OCI-LY3 (cell line): ENCODE measurements at regions not wholly inside any gene's neighbourhood (a gene's known extent, or its start where the extent isn't known, plus 50 kb on each side); places are given as distances from the start of the nearest gene placed in this dataset.

Source experiments
- H2AFZ ChIP-seq: fragments of 200-600, 300-600 bp; shearing (Covaris generic); 2 replicates; pipeline ENCODE4 v1.6.0; 2014; ENCODE audit warnings: antibody characterized with exemption, low read depth, low read length
- H3K27ac ChIP-seq: fragments of 200-600, 300-600 bp; sonication (generic); 2 replicates; pipeline ENCODE4 v1.5.1; 2014; ENCODE audit warnings: mild to moderate bottlenecking, low read length, moderate library complexity, mixed read lengths
- H3K27me3 ChIP-seq: fragments of 200-600, 300-600 bp; sonication (generic); 2 replicates; pipeline ENCODE4 v1.6.1; 2014; ENCODE audit warnings: low read depth, low read length, mixed read lengths
- H3K36me3 ChIP-seq: fragments of 200-600, 300-600 bp; sonication (generic); replicated peaks from 2 replicates; pipeline ENCODE3; 2014; ENCODE audit warnings: low read depth, low read length, mixed read lengths
- H3K4me1 ChIP-seq: fragments of 300-600, 200-600 bp; sonication (generic); 2 replicates; pipeline ENCODE4 v1.6.1; 2014; ENCODE audit warnings: low read length, mixed read lengths
- H3K4me2 ChIP-seq: fragments of 200-600, 300-600 bp; sonication (generic); 2 replicates; pipeline ENCODE4 v1.6.1; 2014; ENCODE audit warnings: low read length, mixed read lengths
- H3K4me3 ChIP-seq: fragments of 300-600, 200-600 bp; sonication (generic); 2 replicates; pipeline ENCODE4 v1.5.1; 2014; ENCODE audit warnings: antibody characterized with exemption, mild to moderate bottlenecking, low read length, moderate library complexity
- H3K79me2 ChIP-seq: fragments of 300-600, 200-600 bp; shearing (Covaris generic); 2 replicates; pipeline ENCODE4 v1.6.1; 2014; ENCODE audit warnings: mild to moderate bottlenecking, low read length, mixed read lengths
- H3K9ac ChIP-seq: fragments of 300-600, 200-600 bp; shearing (Covaris generic); 2 replicates; pipeline ENCODE4 v1.6.0; 2014; ENCODE audit warnings: mild to moderate bottlenecking, low read length, moderate library complexity
- H3K9me3 ChIP-seq: fragments of 200-600, 300-600 bp; shearing (Covaris generic); 2 replicates; pipeline ENCODE4 v1.6.1; 2014; ENCODE audit warnings: low read length, mixed read lengths; ENCODE audit not compliant: insufficient read depth
- H4K20me1 ChIP-seq: fragments of 200-600, 300-600 bp; sonication (generic); 2 replicates; pipeline ENCODE4 v1.6.1; 2016; ENCODE audit warnings: low read length, mixed read lengths; ENCODE audit not compliant: insufficient read depth
- EZH2phosphoT487 ChIP-seq: fragments of 200-600 bp; shearing (Covaris generic); IDR thresholded peaks from 2 replicates; pipeline ENCODE4 v1.6.1; 2018; ENCODE audit warnings: antibody characterized with exemption, mixed run types, low read depth
- TF ChIP-seq, protein P1 (sequence below): fragments of 200-600, 300-600 bp; sonication (generic); IDR thresholded peaks from 2 replicates; pipeline ENCODE4 v1.5.1; 2014; ENCODE audit warnings: antibody characterized with exemption, low read length, low read depth

DNA sequence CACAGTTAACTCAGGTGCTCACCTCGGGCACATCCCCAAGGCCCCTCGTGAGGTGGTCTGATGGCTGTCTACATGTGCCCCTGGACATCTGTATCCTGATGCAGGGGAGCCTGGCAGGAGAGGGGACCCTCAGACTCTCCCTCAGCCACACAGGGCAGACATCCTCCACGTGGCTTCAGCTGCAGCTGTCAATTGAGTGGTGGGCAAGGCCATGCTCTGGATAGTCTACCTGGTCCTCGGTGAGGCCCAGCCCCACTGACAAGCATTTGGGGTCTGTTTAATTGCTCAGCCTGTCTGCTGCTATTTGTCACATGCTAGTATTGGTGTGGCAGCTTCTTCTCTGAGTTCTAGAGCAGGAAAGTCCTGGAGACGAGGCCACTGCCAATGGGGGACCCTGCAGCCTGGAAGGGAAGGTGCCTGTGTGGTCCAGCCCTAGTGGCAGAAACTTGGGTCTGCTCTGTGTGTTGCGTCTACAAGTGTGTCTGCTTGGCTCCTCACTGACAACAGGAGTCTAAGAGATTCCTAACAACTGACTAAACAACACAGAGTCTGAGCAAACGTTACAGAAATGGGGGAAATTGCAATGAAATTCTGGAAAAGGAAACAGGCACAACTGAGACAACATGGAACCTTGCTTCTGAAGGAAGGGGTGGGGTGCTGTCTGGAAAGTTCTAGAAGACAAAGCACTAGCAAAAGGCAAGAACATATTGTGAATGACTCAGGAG, 59.3 kb upstream of the IGFBP3 start:
- TF ChIP-seq EZH2phosphoT487: no peak
- TF ChIP-seq, protein P1, sequence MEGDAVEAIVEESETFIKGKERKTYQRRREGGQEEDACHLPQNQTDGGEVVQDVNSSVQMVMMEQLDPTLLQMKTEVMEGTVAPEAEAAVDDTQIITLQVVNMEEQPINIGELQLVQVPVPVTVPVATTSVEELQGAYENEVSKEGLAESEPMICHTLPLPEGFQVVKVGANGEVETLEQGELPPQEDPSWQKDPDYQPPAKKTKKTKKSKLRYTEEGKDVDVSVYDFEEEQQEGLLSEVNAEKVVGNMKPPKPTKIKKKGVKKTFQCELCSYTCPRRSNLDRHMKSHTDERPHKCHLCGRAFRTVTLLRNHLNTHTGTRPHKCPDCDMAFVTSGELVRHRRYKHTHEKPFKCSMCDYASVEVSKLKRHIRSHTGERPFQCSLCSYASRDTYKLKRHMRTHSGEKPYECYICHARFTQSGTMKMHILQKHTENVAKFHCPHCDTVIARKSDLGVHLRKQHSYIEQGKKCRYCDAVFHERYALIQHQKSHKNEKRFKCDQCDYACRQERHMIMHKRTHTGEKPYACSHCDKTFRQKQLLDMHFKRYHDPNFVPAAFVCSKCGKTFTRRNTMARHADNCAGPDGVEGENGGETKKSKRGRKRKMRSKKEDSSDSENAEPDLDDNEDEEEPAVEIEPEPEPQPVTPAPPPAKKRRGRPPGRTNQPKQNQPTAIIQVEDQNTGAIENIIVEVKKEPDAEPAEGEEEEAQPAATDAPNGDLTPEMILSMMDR: no peak
- H3K4me2 ChIP-seq: no peak overlapping the region
- peaks cover 5% of the 10 kb centered on the region; the same call in 1 of the 2 replicates for H3K9me3 ChIP-seq
- H2AFZ ChIP-seq: no peak overlapping the region
- no peaks in the 10 kb centered on the region for H3K27me3 ChIP-seq
- no peaks in the 10 kb centered on the region for H3K79me2 ChIP-seq
- H3K27ac ChIP-seq: no peak overlapping the region
- H3K4me3 ChIP-seq: no peak overlapping the region
- no peaks in the 10 kb centered on the region for H4K20me1 ChIP-seq
- H3K4me1 ChIP-seq: peaks cover 30% of the 10 kb centered on the region
- H3K9ac ChIP-seq: no peak overlapping the region
- no peaks in the 10 kb centered on the region for H3K36me3 ChIP-seq

DNA sequence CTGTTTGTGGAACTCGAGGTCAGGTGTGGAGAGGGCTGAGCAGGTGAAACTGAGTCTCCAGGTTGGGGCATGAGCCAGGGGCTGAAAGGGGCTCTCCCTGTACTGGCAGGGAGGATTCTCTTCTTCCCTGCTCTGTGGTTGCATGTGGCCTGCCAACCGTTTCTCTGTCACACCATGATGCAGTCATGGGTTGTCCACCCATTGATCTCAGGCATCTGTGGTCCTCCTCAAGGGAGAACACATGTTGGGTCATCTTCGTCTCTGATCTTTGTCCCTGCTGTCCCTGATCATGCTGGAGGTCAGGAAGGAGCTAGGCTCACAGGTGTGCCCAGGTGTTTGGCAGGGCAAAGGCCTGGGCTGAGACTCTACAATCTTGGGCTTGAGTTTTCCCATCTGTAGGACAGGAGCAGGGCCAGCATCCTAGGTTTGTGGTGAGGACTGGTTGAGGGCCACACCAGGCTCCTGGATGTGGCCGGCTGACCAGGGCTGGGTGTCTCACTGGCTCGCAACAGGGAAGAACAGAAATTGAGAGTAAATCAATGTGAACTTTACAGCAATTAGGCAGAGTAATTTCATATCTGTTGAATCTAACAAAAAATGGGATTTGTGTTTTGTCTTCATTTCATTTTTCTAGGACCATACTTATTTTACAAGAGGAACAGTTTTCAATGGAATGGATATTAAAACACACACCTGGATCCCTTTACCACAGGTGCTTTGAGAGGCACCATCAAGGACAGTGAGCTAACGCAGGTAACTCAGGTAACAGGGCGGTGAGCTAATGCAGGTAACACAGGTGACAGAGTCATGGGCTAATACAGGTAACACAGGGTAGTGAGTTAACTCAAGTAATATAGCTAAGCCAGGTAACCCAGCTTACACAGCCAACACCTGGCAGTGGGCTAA, 58.5 kb upstream of the IGFBP3 start:
- no peak overlapping the region for H3K9ac ChIP-seq
- peaks cover 5% of the 10 kb centered on the region; the same call in 1 of the 2 replicates for H3K9me3 ChIP-seq
- no peak overlapping the region for H3K27ac ChIP-seq
- H3K4me1 ChIP-seq: peaks cover 23% of the 10 kb centered on the region
- H3K4me2 ChIP-seq: no peak overlapping the region
- H4K20me1 ChIP-seq: no peaks in the 10 kb centered on the region
- H3K27me3 ChIP-seq: no peaks in the 10 kb centered on the region
- no peak overlapping the region for H3K4me3 ChIP-seq
- no peaks in the 10 kb centered on the region for H3K36me3 ChIP-seq
- TF ChIP-seq, protein P1: no peak
- TF ChIP-seq EZH2phosphoT487: no peak
- no peak overlapping the region for H2AFZ ChIP-seq
- H3K79me2 ChIP-seq: no peaks in the 10 kb centered on the region

GRCh38 chr7:45978731-45979211, 57.7 kb upstream of the IGFBP3 start:
- TF ChIP-seq EZH2phosphoT487: no peak
- TF ChIP-seq, protein P1: no peak
- Histone ChIP-seq H4K20me1 (no peaks in the 10 kb centered on the region), H3K27ac (no peak overlapping the region), H3K9ac (no peak overlapping the region), H3K79me2 (no peaks in the 10 kb centered on the region), H3K27me3 (no peaks in the 10 kb centered on the region), H2AFZ (no peak overlapping the region), H3K4me3 (no peak overlapping the region), H3K4me1 (peaks cover 19% of the 10 kb centered on the region), H3K9me3 (peaks cover 5% of the 10 kb centered on the region; the same call in 1 of the 2 replicates), H3K4me2 (peak overlapping the region; percentile 36; the same call in 1 of the 2 replicates), H3K36me3 (no peaks in the 10 kb centered on the region)
